GM18870 (cell line): ENCODE measurements at regions not wholly inside any gene's neighbourhood (a gene's known extent, or its start where the extent isn't known, plus 50 kb on each side); places are given as distances from the start of the nearest gene placed in this dataset.
"Not testable (repeated sequence)": the region's sequence is repeated elsewhere in the genome, so short reads cannot be mapped to it uniquely, and the experiment has no call there.

Experiments used
- ATAC-seq: cut with Tn5 transposase; IDR thresholded peaks from one replicate; pipeline ENCODE4 v1.9.1; 2021; ENCODE audit warnings: moderate library complexity; ENCODE audit not compliant: unreplicated experiment

- no peak for ATAC-seq
These were observed 211.2 kb downstream of the PRDM9 start for GRCh38 chr5:23718564-23718963.

DNA sequence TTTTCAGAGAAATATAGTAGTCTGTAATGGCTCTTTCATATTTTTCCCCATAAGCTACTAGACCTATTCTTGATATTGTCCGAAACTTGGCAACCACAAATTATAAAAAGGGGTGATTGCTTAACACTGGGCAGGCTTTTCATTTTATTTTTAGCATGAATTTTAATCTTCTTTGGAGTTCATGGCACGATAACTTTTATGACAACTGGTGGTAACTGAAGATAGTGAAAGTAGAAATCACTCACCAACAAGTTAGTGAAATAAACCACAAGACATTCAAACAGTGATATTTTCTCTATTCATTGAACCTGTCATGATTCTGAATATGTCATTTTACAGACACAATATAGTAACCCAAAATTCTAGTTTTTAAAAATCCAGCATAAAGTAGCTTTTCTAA is 213.9 kb downstream of the PRDM9 start:
- peak; percentile 40 for ATAC-seq

DNA sequence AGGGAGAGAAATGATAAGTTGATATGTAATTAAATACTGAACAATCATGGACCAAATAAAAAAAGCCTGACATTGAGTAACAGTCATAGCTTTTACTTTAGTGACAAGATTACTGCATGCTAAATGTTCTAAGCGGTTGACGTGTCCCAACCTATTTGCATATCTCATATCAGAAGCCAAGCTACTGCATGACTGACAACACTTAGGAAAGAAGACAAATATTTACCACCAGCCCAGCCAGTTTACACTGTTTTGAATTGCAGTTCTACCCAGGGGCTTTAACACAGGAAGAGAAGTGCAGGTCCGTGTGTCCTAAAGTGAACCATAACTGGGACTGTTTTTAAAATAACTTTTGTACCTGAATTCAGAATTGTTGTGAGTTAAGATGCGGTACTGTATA is 219.9 kb downstream of the PRDM9 start:
- ATAC-seq: no peak

DNA sequence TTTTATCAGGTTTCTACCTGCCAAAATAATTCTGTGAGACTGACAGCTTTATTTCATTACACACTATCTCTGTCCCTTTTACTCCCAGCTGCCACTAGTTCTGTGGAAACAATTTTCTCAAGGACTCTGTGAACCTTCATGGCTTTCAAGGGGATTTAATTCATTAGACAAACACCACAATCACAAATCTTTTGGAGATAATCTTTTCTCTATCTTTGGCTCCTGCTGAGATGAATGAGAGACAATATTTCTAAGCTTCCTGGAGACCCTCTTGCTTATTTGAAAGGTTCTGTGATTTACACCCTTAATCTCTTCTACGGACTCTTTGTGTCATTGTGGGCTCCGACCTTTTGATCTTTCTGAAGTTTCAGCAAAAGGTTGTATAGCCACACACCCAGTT is 222.6 kb downstream of the PRDM9 start:
- ATAC-seq: no peak

- no peak for ATAC-seq
These were observed 232.6 kb downstream of the PRDM9 start for GRCh38 chr5:23740029-23740428.

DNA sequence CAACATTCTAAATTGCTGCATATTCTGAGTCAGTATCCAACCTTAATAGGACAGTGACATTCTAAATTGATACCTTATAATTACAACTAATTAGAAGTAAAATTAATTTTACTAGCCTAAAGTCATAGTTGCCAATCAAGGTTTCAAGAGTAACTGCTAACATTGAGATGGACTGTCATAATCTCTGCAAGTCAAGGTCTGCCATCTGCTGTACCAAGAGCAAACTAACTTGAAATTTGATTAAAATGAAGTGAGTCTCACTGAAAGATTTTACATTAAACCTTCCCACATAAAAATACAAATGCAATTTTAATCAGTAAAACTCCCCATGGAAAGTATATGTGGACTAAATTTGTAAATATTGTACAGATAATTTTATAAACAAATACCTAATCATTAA is 235.3 kb downstream of the PRDM9 start:
- no peak for ATAC-seq

DNA sequence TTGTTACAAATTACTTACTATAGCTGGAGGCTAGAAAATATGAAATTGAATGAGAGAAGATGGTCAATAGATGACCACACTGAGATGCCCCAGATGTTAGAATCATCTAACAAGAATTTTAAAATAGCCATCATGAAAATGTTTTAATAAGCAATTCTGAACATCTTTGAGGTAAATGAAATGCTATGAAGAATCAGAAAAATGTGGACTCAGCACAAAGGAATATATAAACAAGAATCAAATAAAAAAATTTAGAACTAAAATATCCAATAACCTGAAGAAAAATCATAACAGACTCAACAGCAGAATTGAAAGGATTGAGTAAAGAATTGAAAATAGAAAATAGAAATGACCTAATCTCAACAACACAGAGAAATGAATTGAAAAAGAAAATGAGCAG is 248.5 kb downstream of the PRDM9 start:
- no peak for ATAC-seq

GRCh38 chr5:23756779-23757178 is 249.4 kb downstream of the PRDM9 start:
- ATAC-seq: no peak

- ATAC-seq: no peak
These were observed 255.8 kb downstream of the PRDM9 start for GRCh38 chr5:23763170-23763569.

- no peak for ATAC-seq
These were observed 269.3 kb downstream of the PRDM9 start for GRCh38 chr5:23776684-23777083.

GRCh38 chr5:23800307-23800706 is 292.9 kb downstream of the PRDM9 start:
- not testable (repeated sequence) for ATAC-seq

DNA sequence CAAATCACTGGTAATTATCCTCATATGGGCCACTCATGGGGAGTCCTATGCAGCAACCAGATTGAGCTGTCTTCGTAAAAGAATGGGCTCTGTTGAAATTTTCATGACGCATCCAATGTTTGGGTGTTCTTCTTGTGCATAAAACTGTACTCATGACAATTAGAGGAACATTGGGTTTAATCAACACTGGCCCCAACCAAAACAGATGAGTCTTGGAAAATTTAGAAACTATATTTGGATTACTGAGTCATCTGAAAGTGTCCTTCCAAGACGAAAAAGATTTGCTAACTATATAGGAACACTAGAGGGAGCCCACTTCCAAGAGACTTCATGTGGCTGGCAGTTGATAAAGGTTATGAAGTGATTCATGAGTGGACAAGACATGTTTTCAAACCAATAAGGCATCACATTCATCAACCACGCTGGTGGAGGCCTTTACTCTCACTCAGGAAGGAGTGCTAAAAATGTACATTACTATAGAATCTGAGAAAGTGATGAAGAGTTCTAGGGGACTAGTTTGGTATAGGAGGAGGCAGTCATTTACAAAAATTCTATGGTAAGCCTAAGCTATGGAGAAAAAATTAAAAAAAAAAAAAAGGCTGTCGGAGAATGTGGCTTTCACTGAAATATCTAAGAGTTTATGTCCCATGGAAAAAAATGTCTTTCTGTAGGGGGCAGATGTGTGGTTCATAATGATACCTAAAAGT is 313.5 kb downstream of the PRDM9 start:
- ATAC-seq: no peak

GRCh38 chr5:23823521-23823920 is 316.1 kb downstream of the PRDM9 start:
- no peak for ATAC-seq

GRCh38 chr5:23825196-23825595 is 317.8 kb downstream of the PRDM9 start:
- no peak for ATAC-seq

DNA sequence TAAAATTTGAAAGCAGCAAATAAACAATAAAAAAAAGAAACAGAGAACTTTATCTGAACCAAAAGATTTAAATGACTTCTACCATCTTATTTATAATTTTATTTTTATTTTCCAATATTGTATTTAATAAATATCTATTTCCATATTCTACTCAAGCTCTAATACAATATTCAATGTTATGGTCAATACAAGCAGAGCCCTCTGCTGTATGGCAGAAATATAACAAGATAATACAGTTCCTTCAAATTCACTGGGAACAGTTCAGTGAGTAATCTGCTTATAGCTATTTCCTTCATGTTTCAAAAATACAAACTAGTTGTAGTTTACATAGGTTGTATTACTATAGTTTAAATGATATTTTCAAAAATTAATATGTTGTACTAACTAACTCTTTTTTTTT is 332.7 kb downstream of the PRDM9 start:
- ATAC-seq: no peak

DNA sequence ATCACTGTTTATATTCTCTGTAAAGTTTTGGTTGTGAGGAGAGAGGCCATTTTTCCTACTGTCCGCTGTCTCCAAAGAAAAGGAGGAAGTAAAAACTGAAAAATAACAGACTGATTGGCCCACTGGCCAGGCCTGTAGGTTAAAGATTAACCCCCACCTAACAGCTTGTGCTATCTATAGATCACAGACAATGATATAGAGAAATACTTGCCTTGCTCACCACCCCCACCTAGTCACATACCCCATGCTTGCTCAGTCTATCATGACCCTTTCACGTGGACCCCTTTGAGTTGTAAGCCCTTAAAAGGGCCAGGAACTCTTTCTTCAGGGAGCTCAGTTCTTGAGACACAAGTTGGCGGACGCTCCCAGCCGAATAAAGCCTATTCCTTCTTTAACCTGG is 357.4 kb downstream of the PRDM9 start:
- no peak for ATAC-seq

DNA sequence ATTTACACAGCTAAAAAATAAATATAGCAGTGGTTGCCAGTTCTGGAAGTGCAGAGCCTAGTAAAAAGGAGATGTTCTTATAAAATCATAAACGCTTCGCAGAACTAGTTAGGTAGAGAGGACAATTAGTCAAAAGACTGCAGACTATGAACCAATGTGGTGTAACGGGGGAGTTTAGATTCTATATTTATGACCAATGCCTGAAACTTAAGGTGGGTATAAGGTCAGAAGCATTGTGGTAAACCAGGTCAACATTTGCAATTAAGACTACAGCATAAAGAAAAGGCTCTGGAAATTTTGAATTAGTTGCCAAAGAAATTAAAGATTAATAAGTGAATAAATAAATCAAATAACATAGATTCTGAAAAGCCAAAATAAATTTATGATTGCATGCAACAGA is 370.4 kb downstream of the PRDM9 start:
- ATAC-seq: no peak

DNA sequence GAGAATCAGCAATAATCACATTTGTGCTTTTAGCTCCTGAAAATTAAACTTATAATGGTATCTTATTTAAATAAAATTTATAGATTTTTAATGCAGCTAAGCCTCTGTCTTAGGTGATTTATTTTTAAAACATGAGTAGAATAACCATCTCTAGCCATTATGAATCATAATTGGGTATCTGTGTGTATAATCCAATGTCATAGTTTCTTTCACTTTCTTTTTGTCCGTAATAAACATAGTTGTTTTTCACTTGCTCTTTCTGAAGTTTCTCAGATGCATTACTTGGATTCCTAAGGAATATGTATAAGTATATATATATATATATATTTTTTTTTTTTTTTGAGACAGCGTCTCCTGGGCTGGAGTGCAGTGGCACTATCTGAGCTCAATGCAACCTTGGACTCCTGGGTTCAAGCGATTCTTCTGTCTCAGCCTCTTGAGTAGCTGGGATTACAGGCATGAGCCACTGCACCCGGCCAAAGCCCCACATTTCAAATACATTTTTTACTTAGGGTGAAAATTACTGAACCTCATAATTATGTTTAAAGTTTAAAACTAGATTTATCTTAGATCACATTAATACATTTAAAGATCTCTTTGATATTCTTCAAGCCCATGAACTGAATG is 377.1 kb downstream of the PRDM9 start:
- ATAC-seq: no peak

DNA sequence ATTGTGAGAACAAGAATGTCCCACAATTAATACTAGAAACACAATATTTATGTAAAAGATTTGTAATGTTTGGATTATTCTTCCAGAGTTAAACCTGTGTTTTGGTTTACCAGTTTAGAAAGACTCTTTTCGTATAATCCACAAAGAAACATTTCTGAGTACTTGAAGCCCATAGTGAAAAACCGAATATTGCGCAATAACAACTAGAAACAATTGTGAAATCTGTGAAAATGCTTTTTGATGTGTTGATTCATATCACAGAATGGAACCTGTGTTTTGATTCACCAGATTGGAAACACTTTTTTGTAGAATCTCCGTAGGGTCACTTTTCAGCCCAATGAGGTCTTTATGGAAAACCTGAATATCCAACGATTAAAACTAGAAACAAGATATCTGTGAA is 386.2 kb downstream of the PRDM9 start:
- ATAC-seq: no peak

DNA sequence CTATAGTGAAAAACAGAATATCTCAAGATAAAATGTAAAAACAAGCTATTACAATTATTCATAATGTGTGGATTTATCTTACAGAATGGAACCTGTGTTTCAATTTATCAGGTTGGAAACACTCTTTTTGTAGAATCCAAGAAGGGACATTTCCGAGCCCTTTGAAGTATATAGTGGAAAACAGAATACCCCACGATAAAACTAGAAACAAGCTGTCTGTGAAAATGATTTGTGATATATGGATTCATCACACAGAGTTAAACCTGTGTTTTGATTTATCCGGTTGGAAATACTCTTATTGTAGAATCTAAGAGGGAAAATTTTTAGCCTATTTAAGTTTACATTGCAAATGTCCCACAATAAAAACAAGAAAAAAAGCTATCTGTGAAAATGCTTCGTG is 388.2 kb downstream of the PRDM9 start:
- ATAC-seq: no peak

GRCh38 chr5:23930985-23931384 is 423.6 kb downstream of the PRDM9 start:
- no peak for ATAC-seq

DNA sequence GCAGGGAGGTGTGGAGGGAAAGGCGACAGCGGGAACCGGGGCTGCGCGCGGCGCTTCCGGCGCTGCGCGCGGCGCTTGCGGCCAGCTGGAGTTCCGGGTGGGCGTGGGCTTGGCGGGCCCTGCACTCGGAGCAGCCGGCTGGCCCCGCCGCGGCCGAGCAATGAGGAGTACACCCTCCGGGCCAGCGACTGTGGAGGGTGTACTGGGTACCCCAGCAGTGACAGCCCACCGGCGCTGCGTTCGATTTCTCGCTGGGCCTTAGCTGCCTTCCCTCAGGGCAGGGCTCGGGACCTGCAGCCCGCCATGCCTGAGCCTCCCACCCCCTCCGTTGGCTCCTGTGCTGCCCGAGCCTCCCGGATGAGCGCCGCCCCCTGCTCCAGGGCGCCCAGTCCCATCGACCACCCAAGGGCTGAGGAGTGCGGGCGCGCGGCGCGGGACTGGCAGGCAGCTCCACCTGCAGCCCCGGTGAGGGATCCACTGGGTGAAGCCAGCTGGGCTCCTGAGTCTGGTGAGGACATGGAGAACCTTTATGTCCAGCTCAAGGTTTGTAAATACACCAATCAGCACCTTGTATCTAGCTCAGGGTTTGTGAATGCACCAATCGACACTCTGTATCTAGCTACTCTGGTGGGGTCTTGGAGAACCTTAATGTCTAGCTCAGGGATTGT is 444.0 kb downstream of the PRDM9 start:
- ATAC-seq: peak; percentile 75
